ENCODE measurements at regions not wholly inside any gene's neighbourhood (a gene's known extent, or its start where the extent isn't known, plus 50 kb on each side); places are given as distances from the start of the nearest gene placed in this dataset.

- TF ChIP-seq, protein P1, sequence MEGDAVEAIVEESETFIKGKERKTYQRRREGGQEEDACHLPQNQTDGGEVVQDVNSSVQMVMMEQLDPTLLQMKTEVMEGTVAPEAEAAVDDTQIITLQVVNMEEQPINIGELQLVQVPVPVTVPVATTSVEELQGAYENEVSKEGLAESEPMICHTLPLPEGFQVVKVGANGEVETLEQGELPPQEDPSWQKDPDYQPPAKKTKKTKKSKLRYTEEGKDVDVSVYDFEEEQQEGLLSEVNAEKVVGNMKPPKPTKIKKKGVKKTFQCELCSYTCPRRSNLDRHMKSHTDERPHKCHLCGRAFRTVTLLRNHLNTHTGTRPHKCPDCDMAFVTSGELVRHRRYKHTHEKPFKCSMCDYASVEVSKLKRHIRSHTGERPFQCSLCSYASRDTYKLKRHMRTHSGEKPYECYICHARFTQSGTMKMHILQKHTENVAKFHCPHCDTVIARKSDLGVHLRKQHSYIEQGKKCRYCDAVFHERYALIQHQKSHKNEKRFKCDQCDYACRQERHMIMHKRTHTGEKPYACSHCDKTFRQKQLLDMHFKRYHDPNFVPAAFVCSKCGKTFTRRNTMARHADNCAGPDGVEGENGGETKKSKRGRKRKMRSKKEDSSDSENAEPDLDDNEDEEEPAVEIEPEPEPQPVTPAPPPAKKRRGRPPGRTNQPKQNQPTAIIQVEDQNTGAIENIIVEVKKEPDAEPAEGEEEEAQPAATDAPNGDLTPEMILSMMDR (IDR thresholded peaks at IDR 0.05; ENCODE audit: low read depth, low read length), result no peak
- no peak overlapping the region for H3K4me3 ChIP-seq (ENCODE audit: low read depth, low read length)
- no peak for DNase-seq (ENCODE audit: low read depth, low spot score)
- in situ Hi-C loops (cut with HindIII; ENCODE audit: low sequenced_read_pairs), result no loop called here
Observed at GRCh38 chr16:85311741-85312140, 199.5 kb upstream of the CIBAR2 start.

DNA sequence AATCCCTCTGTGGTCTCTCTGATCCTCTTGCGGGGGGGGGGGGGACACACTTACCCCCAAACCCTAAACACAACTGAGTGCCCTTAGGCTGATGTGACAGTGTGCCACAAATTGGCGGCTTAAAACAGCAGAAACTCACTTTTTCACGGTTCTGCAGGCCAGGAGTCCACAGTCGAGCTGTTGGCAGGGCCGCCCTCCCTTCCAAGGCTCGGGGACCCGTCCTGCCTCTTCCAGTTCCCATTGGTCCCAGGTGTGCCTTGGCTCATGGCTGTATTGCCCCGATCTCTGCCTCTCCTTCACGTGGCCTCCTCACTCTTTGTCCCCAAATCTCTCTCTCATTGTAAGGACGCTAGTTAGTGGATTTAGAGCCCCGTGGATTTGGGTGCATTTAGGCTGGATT lies 199.9 kb upstream of the CIBAR2 start:
- in situ Hi-C loops (cut with HindIII; ENCODE audit: low sequenced_read_pairs), result no loop called here
- TF ChIP-seq, protein P1 (IDR thresholded peaks at IDR 0.05; ENCODE audit: low read depth, low read length), result no peak
- H3K4me3 ChIP-seq (ENCODE audit: low read depth, low read length), result no peak overlapping the region
- DNase-seq (ENCODE audit: low read depth, low spot score), result no peak

DNA sequence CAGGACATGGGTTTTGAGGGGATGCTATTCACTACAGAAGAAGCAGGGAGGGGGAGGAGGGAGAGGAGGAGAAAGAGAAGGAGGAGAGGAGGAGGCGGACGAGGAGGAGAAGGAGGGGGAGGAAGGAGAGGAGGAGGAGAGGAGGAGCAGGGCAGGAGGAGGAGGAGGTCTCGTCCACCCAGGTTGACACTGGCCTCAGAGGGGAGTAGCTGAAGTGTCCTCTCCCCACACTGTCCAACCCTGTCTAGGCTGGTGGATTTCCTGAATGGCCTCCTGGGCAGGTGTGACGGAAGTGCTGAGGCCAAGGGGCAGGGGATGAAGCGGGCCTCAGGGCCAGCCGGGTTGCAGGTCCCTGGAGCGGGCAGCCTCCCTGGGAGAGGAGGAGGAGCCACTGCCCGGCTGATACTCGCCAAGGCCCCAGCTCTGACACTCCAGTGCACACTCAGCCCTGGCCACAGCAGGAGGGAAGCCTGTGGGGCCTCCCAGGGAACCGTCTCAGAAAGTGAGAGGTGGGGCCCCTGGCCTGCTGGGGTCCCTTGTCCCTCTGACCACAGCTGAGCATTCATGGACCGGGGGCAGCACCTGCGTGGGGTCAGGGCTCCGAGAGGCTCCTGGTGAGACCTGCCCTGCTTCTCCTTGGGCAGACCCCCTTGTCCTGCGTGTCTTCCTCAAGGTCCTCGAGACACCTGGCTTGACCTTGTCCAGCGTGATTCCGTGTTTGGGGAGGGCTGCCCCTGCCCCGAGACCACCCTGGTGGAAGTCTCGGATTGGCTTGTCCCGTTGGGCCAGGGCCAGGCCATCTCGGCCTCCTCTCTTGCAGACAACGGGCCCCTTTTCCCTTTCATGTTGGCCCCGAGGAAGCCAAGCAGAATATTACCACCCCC lies 200.6 kb upstream of the CIBAR2 start:
- no peak overlapping the region for H3K4me3 ChIP-seq (ENCODE audit: low read depth, low read length)
- TF ChIP-seq, protein P1 (IDR thresholded peaks at IDR 0.05; ENCODE audit: low read depth, low read length), result no peak
- in situ Hi-C loops (cut with HindIII; ENCODE audit: low sequenced_read_pairs), result no loop called here
- no peak for DNase-seq (ENCODE audit: low read depth, low spot score)

DNA sequence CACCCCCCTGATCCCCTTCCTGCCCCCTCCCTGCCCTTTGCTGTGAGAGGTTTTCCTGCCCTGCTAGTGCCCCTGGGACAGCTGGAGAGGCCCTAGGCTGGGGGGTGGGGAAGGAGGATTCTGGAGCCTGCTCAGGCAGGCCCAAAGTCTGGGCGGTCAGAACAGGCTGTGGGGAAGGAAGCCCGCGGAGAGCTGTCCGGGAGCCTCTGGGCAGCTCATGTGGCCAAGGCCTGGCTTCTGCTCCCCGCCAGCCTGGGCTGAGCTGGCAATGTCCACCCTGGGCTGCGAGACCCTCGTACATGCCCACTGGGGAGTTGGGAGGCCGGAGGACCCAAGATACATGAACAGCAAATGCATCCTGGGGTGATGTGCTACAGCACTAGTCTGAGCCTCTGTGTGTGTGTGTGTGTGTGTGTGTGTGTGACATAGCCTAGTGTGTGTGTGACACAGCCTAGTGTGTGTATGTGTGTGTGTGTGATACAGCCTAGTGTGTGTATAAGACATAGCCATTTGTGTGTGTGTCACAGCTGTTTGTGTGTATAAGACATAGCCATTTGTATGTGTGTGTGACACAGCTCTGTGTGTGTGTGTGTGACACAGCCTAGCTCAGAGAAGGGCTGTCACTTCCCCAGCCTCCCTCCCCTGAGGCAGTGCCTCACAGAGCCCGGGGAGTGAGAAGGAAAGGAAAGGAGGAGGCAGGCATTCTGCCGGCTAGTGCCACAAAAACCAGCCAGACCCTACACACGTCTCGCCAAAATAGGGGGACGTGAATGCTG lies 201.4 kb upstream of the CIBAR2 start:
- TF ChIP-seq, protein P1 (IDR thresholded peaks at IDR 0.05; ENCODE audit: low read depth, low read length), result no peak
- in situ Hi-C loops (cut with HindIII; ENCODE audit: low sequenced_read_pairs), result no loop called here
- DNase-seq (ENCODE audit: low read depth, low spot score), result no peak
- H3K4me3 ChIP-seq (ENCODE audit: low read depth, low read length), result no peak overlapping the region

DNA sequence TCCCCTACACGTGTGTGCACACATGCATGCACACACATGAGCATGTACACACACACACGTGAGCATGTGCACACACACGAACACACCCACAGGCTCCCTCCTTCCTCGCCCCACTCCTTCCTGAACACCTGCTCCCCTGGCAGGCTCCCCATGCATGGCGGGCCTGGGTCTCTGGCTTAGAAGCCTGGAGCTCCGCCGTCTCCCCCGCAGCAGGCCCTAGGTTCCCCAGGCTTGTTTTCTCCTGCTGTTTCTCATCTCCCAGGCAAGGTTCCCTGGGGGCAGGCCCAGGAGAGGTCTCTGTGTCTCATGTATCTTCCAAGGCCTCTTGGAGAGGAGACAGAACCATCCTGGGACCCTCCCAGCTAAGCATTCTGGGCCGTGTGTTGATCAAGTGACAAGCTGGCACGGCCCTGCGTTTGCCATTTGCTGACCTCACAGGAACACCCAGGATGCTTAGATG lies 202.3 kb upstream of the CIBAR2 start:
- no peak for DNase-seq (ENCODE audit: low read depth, low spot score)

GRCh38 chr16:85315866-85316265 lies 203.6 kb upstream of the CIBAR2 start:
- DNase-seq (ENCODE audit: low read depth, low spot score), result no peak
- no peak overlapping the region for H3K4me3 ChIP-seq (ENCODE audit: low read depth, low read length)
- in situ Hi-C loops (cut with HindIII; ENCODE audit: low sequenced_read_pairs), result no loop called here
- TF ChIP-seq, protein P1 (IDR thresholded peaks at IDR 0.05; ENCODE audit: low read depth, low read length), result no peak

More for the DNA sequence above, 202.3 kb upstream of the CIBAR2 start:
- TF ChIP-seq, protein P1 (IDR thresholded peaks at IDR 0.05; ENCODE audit: low read depth, low read length), result no peak
- H3K4me3 ChIP-seq (ENCODE audit: low read depth, low read length), result no peak overlapping the region
- in situ Hi-C loops (cut with HindIII; ENCODE audit: low sequenced_read_pairs), result no loop called here

Measured in astrocyte of the spinal cord (primary cell).